HG02623 (cell line): ENCODE measurements at regions not wholly inside any gene's neighbourhood (a gene's known extent, or its start where the extent isn't known, plus 50 kb on each side); places are given as distances from the start of the nearest gene placed in this dataset.
"Not testable (repeated sequence)": the region's sequence is repeated elsewhere in the genome, so short reads cannot be mapped to it uniquely, and the experiment has no call there.

Experiments used
- ATAC-seq: cut with Tn5 transposase; IDR thresholded peaks from one replicate; pipeline ENCODE4 v1.9.1; 2021; ENCODE audit warnings: moderate library complexity; ENCODE audit not compliant: unreplicated experiment

DNA sequence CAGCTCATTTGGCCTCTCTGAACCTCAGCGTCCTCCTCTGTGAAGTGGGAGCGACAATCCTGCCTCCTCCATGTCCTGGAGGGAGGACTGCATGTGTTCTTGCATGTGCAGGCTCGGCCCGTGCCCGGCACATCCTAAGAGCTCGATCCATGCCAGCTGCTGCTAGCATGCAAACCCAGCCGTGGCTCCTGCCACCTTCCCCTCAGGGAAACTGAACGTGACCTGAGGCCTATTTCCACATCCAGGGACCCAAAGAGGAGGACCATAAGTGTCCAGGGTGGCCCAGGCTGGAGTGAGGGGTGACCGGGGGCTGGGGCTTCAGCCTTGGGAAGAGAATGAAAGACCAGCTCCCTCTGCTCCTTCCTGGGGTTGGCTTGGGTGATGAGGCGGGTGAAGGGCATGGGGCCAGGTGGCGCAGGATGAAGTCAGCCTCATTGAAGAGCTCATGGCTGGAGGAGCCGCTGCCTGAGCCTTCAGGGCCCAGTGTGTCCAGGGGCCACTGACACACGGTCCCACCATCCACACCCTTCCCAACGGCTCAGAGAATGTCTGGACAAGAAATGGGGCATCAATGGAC lies 115.7 kb upstream of the AKAP13 start:
- not testable (repeated sequence) for ATAC-seq

DNA sequence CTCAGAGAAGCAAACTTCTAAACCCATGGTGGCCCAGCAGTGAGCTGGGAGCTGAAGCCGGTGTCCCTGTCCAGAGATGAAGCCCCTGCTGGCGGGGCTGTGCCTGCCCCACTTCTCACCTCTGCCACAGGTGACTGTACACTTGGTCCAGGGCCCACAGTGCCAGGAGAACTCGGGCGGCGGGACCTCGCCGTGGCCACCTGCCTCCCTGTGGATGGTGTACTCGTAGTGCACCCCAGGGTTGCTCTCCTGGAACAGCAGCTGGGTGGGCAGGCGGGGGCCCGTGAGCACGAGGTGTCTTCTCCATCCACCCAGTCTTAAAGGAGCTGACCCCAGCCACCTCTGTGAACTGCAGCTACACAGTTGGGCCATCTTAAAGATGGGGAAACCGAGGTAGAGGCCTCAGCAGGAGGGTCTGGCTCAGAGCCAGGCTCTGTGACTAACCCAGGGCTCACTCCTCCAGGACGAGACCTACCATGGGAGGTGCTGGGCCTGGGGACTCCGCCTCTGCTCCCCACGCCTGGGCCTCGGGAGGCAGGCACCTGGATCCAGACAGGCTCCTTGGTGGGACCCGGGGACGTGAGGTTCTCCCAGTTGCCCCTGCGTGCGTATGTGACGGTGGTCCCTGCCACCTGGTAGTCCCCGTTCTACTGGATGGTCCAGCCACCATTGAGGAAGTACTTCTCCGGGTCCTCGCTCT lies 113.1 kb upstream of the AKAP13 start:
- ATAC-seq = not testable (repeated sequence)

DNA sequence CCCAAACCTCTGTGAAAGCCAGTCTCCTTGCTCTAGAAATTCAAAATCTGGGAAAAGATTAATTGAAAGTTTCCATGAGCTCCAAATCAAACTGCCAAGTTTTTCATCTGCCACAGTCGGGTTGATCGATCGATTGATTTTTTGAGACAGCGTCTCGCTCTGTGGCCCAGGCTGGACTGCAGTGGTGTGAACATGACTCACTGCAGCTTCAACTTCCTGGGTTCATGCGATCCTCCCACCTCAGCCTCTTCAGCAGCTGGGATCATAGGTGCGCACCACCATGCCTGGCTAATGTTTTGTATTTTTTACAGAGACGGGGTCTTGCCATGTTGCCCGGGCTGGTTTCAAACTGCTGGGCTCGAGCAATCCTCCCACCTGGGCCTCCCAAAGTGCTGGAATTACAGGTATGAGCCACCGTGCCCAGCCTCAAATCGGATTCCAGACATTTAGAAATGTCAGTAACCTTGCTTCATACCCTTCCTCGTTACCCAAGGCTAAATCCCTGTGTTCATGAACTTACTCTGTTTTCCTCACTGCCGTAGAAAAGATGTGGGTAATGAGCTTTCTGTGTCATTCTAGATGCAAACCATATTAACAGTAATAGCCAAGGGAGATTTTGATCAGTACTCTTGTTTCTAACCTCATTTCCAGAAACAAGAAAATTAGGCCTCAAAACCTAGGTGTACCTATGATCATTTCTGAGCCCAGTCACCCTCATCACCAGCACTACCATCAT lies 105.9 kb upstream of the AKAP13 start:
- no peak for ATAC-seq

DNA sequence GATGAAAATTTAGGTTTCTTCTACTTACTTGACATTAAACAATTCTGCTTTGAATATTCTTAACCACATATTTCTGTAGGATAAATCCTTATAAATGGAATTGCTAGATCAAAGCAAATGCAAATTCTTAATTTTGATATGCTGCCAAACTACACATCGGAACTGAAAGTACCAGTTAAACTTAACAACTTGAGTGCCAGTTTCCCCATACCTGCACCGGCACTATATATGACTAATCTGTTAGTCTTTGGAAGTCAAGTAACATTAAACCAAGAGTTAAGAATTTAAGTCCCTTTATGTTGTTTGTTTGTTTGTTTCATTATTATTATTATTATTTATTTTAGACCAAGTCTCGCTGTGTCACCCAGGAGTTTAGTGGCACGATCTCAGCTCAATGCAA lies 103.9 kb upstream of the AKAP13 start:
- ATAC-seq = no peak

DNA sequence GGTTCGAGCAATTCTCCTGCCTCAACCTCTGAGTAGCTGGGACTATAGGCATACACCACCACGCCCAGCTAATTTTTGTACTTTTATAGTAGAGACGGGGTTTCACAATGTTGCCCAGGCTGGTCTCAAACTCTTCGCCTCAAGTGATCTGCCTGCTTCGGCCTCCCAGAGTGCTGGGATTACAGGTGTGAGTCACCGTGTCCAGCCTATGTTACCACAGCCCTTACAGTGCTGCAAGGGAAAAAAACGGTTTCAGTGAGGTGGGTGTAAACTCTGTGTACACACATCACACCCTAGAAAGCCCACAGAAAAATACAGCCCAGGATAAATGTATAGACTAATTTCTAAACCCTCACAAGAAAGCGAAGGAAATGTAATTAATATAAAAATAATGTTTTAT lies 103.5 kb upstream of the AKAP13 start:
- no peak for ATAC-seq

DNA sequence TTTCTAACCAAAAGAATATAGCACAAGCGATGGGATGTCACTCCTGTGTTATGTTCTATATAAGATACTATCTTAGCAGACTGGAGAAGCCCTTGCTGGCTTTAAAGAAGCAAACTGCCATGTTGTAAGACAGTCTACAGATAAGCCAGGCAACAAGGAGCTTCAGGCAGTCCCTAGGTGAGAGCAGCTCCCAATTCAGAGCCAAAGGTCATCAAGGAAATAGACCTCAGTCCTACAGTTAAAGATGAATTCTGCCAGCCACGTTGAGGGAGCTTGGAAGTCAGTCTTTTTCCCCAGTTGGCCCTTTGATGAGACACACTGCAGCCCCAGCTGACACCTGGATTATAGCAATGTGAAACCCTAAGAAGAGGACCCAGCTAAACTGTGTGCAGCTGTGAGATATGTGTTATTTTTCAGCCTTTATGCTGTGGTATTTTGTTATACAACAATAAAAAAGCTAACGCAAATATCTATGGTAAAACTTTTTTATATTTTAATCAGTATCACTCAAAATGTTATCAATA lies 102.5 kb upstream of the AKAP13 start:
- ATAC-seq = no peak

DNA sequence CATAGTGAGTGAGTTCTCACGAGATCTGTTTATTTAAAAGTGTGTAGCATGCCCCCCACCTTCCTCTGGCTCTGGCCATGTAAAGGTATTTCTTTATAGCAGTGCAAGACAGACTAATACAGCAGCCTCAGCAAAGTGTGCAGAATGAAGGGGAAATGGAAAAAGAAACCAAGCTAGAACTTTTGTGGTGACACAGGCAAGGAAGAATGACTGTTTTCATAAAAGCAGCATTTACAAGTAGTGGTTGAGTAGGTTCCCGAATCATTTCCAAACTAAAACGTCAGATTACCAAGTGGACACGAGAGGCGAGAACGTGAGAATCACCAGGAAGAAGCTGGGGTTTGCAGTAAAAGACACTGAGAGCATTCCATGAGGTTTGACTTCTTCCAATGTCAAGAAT lies 100.2 kb upstream of the AKAP13 start:
- ATAC-seq = no peak

DNA sequence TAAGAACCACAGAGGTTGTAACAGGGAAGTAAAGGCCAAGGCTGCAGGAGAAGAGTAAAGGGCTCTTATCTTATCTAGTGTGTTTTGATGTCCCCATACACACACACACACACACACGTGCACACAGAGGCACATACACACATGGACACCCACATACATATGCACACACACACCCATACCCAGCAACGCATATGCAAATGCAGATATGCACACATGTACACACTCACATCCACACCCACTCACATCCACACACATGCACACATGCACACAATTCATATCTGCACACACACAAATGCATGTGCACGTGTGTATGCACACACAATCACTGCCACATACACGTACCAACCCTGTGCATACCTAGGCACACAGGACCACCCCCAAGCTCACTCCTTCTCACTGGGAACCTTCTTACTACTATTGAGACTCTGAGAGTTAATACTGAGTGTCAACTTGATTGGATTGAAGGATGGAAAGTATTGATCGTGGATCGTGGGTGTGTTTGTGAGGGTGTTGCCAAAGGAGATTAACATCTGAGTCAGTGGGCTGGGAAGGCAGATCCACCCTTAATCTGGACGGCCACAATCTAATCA lies 99.0 kb upstream of the AKAP13 start:
- ATAC-seq = no peak

DNA sequence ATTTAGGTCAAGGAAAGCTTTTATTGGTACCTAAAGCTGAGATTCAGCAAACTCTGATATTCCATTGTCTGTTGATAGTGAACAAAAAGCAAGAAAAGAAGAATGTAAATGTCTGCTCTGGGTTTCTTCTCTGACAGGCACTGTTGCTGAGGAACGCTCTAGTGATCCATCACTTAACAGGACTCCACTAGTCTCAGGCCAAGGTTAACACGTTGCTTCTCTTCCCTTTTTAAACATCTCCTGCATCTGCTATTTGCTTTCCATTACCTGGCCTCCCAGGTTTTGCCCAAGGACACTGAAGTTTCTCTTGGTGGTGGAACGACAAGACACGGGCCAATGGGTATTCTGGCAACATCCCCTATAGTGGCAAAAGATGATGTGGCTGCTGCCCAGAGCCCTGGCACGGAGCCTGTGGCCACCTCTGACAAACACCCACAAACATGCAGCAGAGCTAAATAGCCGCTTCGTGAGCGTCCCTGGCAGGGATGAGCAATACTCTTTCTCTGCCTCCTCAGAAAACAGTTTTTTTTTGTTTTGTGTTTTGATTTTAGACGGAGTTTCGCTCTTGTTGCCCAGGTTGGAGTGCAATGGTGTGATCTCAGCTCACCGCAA lies 97.8 kb upstream of the AKAP13 start:
- no peak for ATAC-seq

DNA sequence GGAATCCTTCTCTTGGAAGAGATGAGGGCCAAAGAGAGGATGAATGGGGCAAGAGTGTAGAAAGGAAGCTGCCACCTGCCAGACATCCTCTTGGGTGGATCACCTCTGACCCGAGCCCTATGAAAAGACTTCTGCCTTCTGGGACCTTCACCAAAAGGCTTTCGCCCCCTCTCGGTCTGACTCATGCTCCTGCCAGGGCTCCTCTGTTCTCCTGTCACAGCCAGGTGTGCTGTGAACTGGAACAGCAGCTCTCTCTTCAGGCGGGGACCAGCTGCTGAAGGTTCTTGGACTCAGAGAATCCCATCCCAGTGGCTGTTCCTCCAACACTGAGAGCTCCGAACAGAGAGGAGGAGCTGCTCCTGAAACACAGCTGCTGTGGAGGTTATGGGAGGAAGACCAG lies 96.6 kb upstream of the AKAP13 start:
- peak; percentile 63 for ATAC-seq

DNA sequence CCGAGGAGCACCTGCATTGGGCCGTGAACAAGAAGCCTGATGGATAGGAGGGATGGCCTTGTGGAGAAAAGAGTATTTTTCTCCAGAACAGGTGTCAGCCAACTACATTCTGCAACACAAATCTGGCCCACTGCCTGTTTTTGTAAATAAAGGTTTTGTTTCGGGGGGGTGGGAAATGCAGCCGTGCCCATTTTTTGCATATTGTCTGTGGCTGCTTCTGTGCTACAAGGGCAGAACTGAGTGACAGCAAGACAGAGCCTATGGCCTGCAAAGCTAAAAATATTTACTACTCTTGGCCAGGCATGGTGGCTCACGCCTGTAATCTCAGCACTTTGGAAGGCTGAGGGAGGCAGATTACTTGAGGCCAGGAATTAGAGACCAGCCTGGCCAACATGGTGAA lies 95.9 kb upstream of the AKAP13 start:
- peak; percentile 66 for ATAC-seq

DNA sequence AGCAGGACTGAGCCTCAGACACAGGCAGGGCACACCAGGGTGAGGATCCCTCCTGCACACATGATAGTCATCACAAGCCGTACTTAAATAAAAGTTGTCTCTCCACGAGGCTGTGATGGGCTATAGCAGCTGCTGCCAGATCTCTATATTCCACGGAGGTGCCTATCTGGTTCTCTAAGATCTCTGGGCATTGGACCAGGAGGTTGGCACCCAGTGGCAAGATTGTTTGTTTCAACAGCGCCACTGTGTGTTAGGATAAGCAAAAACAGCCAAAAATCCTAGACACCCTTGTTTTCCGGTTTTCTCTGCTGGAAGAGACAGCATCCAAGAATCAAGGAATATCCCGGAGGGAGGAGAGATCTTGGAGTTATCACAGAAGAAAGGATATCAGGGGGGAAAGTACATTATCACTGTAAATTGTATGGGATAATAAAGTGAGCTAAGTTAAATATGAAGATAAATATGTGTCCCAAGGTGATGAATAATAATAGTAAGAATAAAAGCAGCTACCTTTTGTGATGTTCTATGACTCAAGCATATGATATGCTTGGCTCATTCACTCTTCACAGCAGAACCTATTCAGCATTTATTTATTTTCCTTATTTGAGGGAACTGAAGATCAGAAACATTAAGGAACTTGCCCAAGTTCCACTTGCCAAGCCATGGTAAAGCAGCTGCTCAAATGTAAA lies 90.6 kb upstream of the AKAP13 start:
- no peak for ATAC-seq

DNA sequence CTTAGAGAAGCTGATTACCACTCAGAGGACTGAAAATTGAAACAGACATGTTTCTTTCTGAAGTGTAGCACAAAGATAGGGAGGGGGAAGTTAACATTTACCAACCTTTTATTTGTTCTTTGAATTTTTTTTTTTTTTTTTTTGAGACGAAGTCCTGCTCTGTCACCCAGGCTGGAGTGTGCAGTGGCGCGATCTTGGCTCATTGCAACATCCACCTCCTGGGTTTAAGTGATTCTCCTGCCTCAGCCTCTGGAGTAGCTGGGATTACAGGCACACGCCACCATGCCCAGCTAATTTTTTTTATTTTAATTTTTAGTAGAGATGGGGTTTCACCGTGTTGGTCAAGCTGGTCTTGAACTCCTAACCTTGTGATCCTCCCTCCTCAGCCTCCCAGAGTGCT lies 87.8 kb upstream of the AKAP13 start:
- ATAC-seq = not testable (repeated sequence)

DNA sequence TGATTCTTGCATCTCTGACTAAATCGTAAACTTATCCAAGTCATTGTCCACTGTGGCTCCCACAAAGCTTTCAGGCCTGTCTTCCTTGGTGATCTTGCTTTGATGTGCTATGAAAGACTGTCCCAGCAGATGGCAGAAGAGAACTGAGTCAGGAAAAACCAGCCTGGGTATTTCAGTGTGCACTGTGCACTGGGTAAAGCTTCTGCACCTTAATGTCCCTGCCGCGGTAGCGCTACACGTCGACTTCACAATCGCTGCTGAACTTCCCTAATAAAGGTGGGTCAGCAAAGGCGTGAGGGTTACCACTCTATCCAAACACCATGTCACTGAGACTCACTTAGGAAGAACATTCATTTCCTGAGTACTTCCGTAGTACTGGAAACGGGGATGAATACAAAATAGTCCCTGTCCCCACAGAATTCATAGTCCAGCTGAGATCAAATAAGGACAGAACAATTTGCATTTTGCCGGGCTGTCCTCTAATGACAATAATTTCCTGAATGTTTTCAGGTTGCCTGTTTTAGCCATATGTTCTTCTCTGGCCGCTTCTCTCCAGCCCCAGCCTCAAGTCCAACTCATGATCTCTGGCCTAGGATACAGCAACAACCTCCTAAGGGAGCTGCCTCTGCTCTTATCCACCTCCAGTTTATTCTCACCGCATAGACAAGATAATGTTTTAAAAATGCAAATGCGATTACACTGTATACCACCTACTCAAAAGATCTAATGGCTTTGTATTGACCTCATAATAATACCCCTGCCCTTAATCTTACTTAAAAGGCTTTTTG lies 83.6 kb upstream of the AKAP13 start:
- ATAC-seq = peak; percentile 85

DNA sequence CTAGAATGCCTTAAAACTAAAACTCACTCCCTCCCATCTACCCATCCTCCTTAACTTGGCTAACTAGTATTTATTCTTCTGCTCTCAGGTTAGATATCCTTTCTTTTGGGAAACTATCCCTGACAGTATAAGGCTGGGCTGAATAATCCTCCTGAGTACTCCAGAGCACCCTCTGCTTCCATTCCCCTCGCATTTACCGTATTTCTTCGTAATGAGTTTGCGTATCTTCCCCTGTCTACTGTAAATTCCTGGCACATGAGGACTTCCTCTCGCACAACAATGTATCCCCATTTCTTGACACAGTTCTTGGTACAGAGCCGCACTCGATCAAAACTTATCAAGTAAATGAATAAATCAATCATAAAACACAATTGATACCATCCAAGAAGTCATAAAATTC lies 82.9 kb upstream of the AKAP13 start:
- ATAC-seq = no peak

DNA sequence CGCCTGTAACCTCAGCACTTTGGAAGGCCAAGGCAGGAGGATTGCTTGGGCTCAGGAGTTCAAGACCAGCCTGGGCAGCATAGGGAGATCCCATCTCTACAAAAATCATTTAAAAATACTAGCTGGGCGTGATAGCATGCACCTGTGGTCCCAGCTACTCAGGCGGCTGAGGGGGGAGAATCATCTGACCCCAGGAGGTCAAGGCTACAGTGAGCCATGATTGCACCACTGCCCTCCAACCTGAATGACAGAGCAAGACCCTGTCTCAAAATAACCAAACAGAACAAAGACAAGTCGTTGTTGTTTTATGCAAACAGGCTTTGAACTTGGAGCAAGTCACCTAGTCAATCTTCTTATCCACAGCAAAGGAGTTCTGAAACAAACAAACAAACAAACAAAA lies 82.0 kb upstream of the AKAP13 start:
- no peak for ATAC-seq

DNA sequence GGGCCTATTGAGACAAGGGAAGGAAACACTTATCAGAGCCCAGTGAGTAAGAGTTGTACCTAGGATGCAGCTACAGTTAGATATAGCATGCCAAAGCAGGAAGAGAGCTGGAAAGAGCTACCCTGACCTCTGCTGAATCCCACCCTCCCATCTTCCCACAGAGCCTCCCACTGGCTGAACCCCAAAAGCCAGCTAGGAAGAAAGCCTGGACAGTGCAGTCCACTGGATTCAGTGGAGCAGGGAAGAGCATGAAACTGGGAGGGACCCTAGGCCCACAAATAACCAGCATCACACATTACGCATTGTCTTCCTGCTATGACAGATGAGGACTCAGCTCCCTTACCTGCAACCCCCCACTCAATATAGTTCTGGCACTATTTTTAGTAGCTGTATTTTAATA lies 81.5 kb upstream of the AKAP13 start:
- no peak for ATAC-seq

DNA sequence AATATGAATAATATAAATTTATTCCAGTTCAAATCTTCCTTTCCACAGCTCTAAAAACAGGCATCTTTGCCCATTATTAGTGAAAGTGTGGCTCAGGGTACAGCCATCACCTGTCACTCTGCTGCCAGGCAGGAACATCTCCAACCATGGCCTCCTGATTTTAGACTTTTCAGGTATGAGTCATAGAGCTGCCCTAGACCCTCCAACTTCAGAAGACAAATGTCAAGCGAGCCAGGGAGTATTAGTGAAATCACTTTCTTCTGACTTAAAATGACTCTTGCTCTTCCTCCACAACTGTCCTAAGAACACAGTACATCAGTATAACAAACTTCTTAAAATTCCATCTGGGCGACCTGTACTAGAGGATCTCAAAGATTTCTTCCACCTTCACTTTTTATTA lies 78.1 kb upstream of the AKAP13 start:
- ATAC-seq = no peak

DNA sequence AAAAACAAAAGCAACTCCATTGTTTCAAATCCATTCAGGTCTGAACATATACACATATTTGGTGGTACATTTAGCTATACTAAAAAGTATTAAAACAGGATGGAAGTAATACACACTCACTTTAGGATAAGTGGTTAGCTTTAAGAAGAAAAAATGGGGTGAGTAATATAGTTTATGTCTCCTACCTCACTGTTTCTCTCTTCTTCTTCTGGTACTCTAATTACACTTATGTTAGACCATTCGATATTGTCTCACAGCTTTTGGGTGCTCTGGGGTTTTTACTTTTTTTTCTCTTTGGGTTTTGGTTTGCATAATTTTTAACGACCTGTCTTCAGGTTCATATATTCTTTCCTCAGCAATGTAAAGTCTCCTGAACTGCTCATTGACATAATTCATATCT lies 75.4 kb upstream of the AKAP13 start:
- no peak for ATAC-seq
